Lung (tissue), 11 donors: ENCODE measurements at regions not wholly inside any gene's neighbourhood (a gene's known extent, or its start where the extent isn't known, plus 50 kb on each side); places are given as distances from the start of the nearest gene placed in this dataset.

ENCODE experiments used
- ATAC-seq: fragments of 200-7000 bp; cut with Tn5 transposase; one replicate; pipeline ENCODE4 v1.9.1; 2020; ENCODE audit warnings: moderate number of reproducible peaks; ENCODE audit not compliant: insufficient read depth, low FRiP score
- DNase-seq, 3 donors: peaks; one replicate each; pipeline ENCODE4 v3.0.0-alpha.2; 2013 to 2017
- H3K27ac ChIP-seq, 2 donors: one replicate each; pipeline ENCODE4 v1.5.1; 2013; ENCODE audit warnings: mild to moderate bottlenecking in 2 of 2, moderate library complexity in 2 of 2, control low read depth in 1 of 2, inconsistent platforms in 1 of 2, low read depth in 1 of 2, low read length in 1 of 2
- H3K27me3 ChIP-seq, 3 donors: one replicate each; pipeline ENCODE4 v1.5.1; 2013; ENCODE audit warnings: low read length in 2 of 3; ENCODE audit not compliant: control insufficient read depth in 3 of 3, insufficient read depth in 3 of 3
- H3K36me3 ChIP-seq, 4 donors: one replicate each; pipeline ENCODE4 v1.5.1; 2013; ENCODE audit warnings: low read length in 4 of 4, mild to moderate bottlenecking in 1 of 4, moderate library complexity in 1 of 4; ENCODE audit not compliant: control insufficient read depth in 4 of 4, insufficient read depth in 4 of 4
- H3K4me1 ChIP-seq, 5 donors: one replicate each; pipeline ENCODE4 v1.5.1; 2013; ENCODE audit warnings: low read length in 5 of 5, mild to moderate bottlenecking in 2 of 5, moderate library complexity in 1 of 5; ENCODE audit not compliant: control insufficient read depth in 5 of 5, insufficient read depth in 5 of 5
- H3K4me3 ChIP-seq: one replicate; pipeline ENCODE4 v1.5.1; 2013; ENCODE audit warnings: mild to moderate bottlenecking, control low read depth, moderate library complexity
- H3K9ac ChIP-seq, 2 donors: one replicate each; pipeline ENCODE4 v1.5.1; 2013; ENCODE audit warnings: low read length in 2 of 2, control low read depth in 1 of 2; ENCODE audit not compliant: insufficient read depth in 1 of 2
- H3K9me3 ChIP-seq, 4 donors: one replicate each; pipeline ENCODE4 v1.5.1; 2013; ENCODE audit warnings: low read length in 3 of 4, mild to moderate bottlenecking in 1 of 4, moderate library complexity in 1 of 4; ENCODE audit not compliant: control insufficient read depth in 4 of 4, insufficient read depth in 3 of 4
- WGBS, 2 donors: extraction: QIAGEN DNeasy Blood & Tissue Kit; methylation state at CpG; one replicate each; pipeline ENCODE4 v1.1.7; 2013; 5-methylcytosine and 5-hydroxymethylcytosine counted together
- TF ChIP-seq, protein P1 (sequence below): IDR thresholded peaks from 2 replicates; pipeline ENCODE4 v1.5.1; 2012; ENCODE audit warnings: mild to moderate bottlenecking; ENCODE audit errors: control extremely low read depth, extremely low read depth
- donor health status: control.
- donor health status: control.
- donor health status: Bipolar disorder and iron deficiency.
- donor health status: healthy.
- donor health status: DM: yes; HTN: yes; CAD: no.

DNA sequence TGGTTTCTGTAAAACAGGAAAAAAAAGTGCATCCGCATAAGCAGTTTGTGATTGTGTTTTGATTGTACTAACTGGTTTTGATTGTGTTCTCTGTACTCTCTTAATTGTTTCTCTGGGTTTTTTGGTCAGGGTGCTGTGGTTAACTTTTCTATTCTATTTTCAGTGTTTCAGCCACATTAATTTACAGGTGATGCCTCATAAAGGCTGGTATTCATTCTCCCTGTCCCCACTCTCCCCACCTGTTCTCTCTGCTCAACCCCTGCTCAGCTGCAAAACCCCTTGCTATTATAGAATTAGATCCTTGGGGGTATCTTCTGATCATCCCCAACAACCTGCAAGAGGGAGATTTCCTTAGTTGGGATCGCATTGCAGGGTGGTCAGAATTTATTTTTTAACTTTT lies 285.4 kb upstream of the AZI2 start:
- H3K9ac ChIP-seq: no peak overlapping the region
- H3K27ac ChIP-seq: no peak overlapping the region
- H3K4me3 ChIP-seq: no peak overlapping the region
- no peaks in the 10 kb centered on the region for H3K27me3 ChIP-seq
- H3K9me3 ChIP-seq: peaks cover 0 to 8% (median 1%) of the 10 kb centered on the region in 4 donors
- H3K4me1 ChIP-seq: no peaks in the 10 kb centered on the region
- DNase-seq (no peak), ATAC-seq (no peak)
- TF ChIP-seq, protein P1, sequence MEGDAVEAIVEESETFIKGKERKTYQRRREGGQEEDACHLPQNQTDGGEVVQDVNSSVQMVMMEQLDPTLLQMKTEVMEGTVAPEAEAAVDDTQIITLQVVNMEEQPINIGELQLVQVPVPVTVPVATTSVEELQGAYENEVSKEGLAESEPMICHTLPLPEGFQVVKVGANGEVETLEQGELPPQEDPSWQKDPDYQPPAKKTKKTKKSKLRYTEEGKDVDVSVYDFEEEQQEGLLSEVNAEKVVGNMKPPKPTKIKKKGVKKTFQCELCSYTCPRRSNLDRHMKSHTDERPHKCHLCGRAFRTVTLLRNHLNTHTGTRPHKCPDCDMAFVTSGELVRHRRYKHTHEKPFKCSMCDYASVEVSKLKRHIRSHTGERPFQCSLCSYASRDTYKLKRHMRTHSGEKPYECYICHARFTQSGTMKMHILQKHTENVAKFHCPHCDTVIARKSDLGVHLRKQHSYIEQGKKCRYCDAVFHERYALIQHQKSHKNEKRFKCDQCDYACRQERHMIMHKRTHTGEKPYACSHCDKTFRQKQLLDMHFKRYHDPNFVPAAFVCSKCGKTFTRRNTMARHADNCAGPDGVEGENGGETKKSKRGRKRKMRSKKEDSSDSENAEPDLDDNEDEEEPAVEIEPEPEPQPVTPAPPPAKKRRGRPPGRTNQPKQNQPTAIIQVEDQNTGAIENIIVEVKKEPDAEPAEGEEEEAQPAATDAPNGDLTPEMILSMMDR: no peak
- 94 to 95% methylated on average over 2 of the region's 2 CpGs for WGBS, 2 donors
- no peaks in the 10 kb centered on the region for H3K36me3 ChIP-seq

DNA sequence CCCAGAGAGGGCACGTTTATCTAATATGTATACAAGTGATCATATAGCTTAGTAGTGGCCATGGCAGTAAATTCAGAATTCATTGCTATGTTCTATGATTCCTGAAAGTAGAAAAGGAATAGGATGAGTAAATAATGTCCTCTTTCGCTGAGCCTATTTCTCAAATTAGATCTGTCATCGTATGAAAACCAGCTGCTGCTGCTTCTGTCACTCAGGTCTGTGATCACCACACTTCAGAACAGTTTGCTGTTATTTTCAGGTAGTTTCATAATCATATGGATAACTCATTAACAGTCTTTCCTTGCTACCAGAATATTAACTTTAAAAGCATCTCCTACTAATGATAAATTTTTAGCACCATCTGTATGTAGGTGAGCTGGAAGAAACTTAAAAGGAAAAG lies 289.1 kb upstream of the AZI2 start:
- H3K27me3 ChIP-seq: no peaks in the 10 kb centered on the region
- TF ChIP-seq, protein P1: no peak
- DNase-seq (no peak), ATAC-seq (no peak)
- no peak overlapping the region for H3K9ac ChIP-seq
- H3K27ac ChIP-seq: no peak overlapping the region
- 74 to 76% methylated on average over 3 of the region's 3 CpGs for WGBS, 2 donors
- H3K36me3 ChIP-seq: no peaks in the 10 kb centered on the region
- H3K4me1 ChIP-seq: no peaks in the 10 kb centered on the region
- no peak overlapping the region for H3K4me3 ChIP-seq
- peaks cover 0 to 8% (median 1%) of the 10 kb centered on the region in 4 donors for H3K9me3 ChIP-seq

DNA sequence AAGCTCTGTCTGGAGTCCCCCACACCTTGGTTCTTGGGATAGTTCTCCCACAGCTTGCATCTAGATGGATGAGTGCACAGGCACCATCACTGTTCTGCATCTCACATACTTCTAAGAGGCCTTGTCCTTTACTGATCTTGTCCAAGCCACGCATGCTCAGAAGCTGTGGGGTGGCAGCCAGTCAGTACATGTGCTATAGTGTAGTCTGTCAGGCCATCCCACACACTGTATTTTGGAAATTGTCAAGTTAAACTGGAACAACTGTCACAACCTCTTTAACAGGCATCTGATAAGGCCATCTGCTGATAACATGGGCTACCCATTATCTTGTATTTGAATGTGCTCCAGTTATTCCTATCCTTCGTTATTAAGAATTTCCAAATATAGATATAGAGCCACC lies 296.5 kb upstream of the AZI2 start:
- TF ChIP-seq, protein P1: no peak
- WGBS, 2 donors: 66 to 81% methylated on average over 2 of the region's 2 CpGs
- no peaks in the 10 kb centered on the region for H3K27me3 ChIP-seq
- DNase-seq: no peak
- no peaks in the 10 kb centered on the region for H3K9me3 ChIP-seq
- peaks cover 0 to 10% (median 0%) of the 10 kb centered on the region in 5 donors for H3K4me1 ChIP-seq
- no peak overlapping the region for H3K9ac ChIP-seq
- H3K27ac ChIP-seq: no peak overlapping the region
- ATAC-seq: no peak
- H3K4me3 ChIP-seq: no peak overlapping the region
- H3K36me3 ChIP-seq: no peaks in the 10 kb centered on the region

DNA sequence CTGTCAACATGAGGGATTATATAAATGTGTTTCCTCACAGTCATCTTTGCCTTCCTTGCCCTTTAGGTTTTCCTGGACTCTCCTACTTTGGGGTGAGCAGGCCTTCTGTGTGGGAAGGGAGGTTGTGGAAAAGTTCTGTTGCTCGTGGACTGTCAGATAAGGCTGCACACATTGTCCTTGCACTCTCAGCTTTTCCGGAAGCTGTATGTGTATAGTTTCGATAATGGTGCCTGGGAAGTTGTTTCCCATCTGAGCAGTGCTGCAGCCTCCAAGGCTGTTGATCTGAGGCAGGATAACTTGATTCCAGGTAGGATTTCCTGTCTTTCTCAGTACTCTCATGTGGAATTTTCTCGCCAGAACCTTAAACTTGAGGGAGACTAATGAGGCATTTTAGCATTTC lies 297.8 kb upstream of the AZI2 start:
- H3K9ac ChIP-seq: no peak overlapping the region
- ATAC-seq (no peak), DNase-seq (no peak)
- WGBS, 2 donors: 63 to 68% methylated on average over 4 of the region's 4 CpGs
- no peak overlapping the region for H3K4me3 ChIP-seq
- H3K27me3 ChIP-seq: no peaks in the 10 kb centered on the region
- peaks cover 0 to 10% (median 0%) of the 10 kb centered on the region in 5 donors for H3K4me1 ChIP-seq
- no peaks in the 10 kb centered on the region for H3K9me3 ChIP-seq
- no peak overlapping the region for H3K27ac ChIP-seq
- no peaks in the 10 kb centered on the region for H3K36me3 ChIP-seq
- TF ChIP-seq, protein P1: no peak
